Neural cell (in vitro differentiated cells): ENCODE measurements at regions not wholly inside any gene's neighbourhood (a gene's known extent, or its start where the extent isn't known, plus 50 kb on each side); places are given as distances from the start of the nearest gene placed in this dataset.

Source experiments
- EZH2 ChIP-seq: fragments of 200-600, 300-800 bp; shearing (Covaris generic), sonication (generic); IDR thresholded peaks from 2 replicates; pipeline ENCODE4 v1.6.1; 2014; ENCODE audit warnings: antibody characterized with exemption, low read length, borderline replicate concordance, mild to moderate bottlenecking; ENCODE audit not compliant: insufficient read depth, poor library complexity, severe bottlenecking
- MXI1 ChIP-seq: fragments of 450-650 bp; conservative IDR thresholded peaks from 2 replicates; pipeline ENCODE4 v1.6.1; 2014; ENCODE audit warnings: antibody characterized with exemption, mild to moderate bottlenecking; ENCODE audit not compliant: poor library complexity, severe bottlenecking
- TAF1 ChIP-seq: IDR thresholded peaks from 2 replicates; pipeline ENCODE4 v1.6.1; 2012; ENCODE audit warnings: low read depth
- TF ChIP-seq, protein P1 (sequence below): fragments of 450-650 bp; IDR thresholded peaks from 2 replicates; pipeline ENCODE4 v1.5.1; 2014; ENCODE audit warnings: antibody characterized with exemption, mild to moderate bottlenecking, moderate library complexity; ENCODE audit not compliant: poor library complexity, severe bottlenecking

DNA sequence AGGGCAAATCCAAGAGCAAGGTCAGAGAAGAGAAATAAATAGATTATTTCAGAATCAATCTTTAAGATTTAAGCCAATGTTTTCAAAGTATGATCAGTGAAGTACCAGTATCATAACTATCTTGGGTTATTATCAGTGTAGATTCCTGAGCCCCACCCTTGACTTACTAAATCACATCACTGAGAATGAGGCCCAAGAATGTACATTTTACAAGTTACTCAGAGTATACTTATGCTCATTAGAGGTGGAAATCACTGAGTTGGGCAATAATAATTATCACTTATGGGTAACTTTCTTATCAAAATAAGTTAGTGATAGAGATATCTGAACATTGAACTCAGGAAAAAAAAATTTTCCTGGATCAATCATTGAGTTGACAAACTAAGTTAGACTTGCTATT lies 121.6 kb upstream of the NOCT start:
- TF ChIP-seq EZH2 = no peak
- no peak for TF ChIP-seq MXI1
- no peak for TF ChIP-seq TAF1
- TF ChIP-seq, protein P1, sequence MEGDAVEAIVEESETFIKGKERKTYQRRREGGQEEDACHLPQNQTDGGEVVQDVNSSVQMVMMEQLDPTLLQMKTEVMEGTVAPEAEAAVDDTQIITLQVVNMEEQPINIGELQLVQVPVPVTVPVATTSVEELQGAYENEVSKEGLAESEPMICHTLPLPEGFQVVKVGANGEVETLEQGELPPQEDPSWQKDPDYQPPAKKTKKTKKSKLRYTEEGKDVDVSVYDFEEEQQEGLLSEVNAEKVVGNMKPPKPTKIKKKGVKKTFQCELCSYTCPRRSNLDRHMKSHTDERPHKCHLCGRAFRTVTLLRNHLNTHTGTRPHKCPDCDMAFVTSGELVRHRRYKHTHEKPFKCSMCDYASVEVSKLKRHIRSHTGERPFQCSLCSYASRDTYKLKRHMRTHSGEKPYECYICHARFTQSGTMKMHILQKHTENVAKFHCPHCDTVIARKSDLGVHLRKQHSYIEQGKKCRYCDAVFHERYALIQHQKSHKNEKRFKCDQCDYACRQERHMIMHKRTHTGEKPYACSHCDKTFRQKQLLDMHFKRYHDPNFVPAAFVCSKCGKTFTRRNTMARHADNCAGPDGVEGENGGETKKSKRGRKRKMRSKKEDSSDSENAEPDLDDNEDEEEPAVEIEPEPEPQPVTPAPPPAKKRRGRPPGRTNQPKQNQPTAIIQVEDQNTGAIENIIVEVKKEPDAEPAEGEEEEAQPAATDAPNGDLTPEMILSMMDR = no peak
